Central memory CD4-positive, alpha-beta T cell (primary cell): ENCODE measurements at regions not wholly inside any gene's neighbourhood (a gene's known extent, or its start where the extent isn't known, plus 50 kb on each side); places are given as distances from the start of the nearest gene placed in this dataset.

ENCODE experiments used
- DNase-seq: peaks from one replicate; pipeline ENCODE4 v3.0.0; 2022

GRCh38 chr19:28522545-28522922, 690.4 kb downstream of the UQCRFS1 start:
- no peak for DNase-seq

GRCh38 chr19:28521614-28522544, 691.1 kb downstream of the UQCRFS1 start:
- DNase-seq, result no peak

- DNase-seq, result no peak
Observed at GRCh38 chr19:28520998-28521568, 691.9 kb downstream of the UQCRFS1 start.

GRCh38 chr19:28519952-28520861, 692.7 kb downstream of the UQCRFS1 start:
- DNase-seq, result no peak

- DNase-seq, result no peak
Observed at GRCh38 chr19:28519218-28519779, 693.7 kb downstream of the UQCRFS1 start.

GRCh38 chr19:28516415-28516872, 696.5 kb downstream of the UQCRFS1 start:
- DNase-seq, result no peak

GRCh38 chr19:28514166-28514565, 698.8 kb downstream of the UQCRFS1 start:
- no peak for DNase-seq

- DNase-seq, result no peak
Observed at GRCh38 chr19:28511655-28512054, 701.3 kb downstream of the UQCRFS1 start.

GRCh38 chr19:28509079-28509895, 703.7 kb downstream of the UQCRFS1 start:
- no peak for DNase-seq

- DNase-seq, result no peak
Observed at GRCh38 chr19:28508666-28509065, 704.3 kb downstream of the UQCRFS1 start.

GRCh38 chr19:28505933-28506332, 707.0 kb downstream of the UQCRFS1 start:
- no peak for DNase-seq

- DNase-seq, result no peak
Observed at GRCh38 chr19:28505134-28505533, 707.8 kb downstream of the UQCRFS1 start.

- no peak for DNase-seq
Observed at GRCh38 chr19:28504727-28505126, 708.2 kb downstream of the UQCRFS1 start.

GRCh38 chr19:28504139-28504538, 708.8 kb downstream of the UQCRFS1 start:
- DNase-seq, result no peak

- DNase-seq, result no peak
Observed at GRCh38 chr19:28502879-28503734, 709.8 kb downstream of the UQCRFS1 start.

- no peak for DNase-seq
Observed at GRCh38 chr19:28501976-28502375, 711.0 kb downstream of the UQCRFS1 start.

GRCh38 chr19:28500982-28501630, 711.8 kb downstream of the UQCRFS1 start:
- DNase-seq, result no peak

GRCh38 chr19:28500296-28500695, 712.7 kb downstream of the UQCRFS1 start:
- DNase-seq, result no peak

GRCh38 chr19:28498404-28498976, 714.5 kb downstream of the UQCRFS1 start:
- no peak for DNase-seq

GRCh38 chr19:28497887-28498286, 715.1 kb downstream of the UQCRFS1 start:
- no peak for DNase-seq
